ENCODE measurements at regions not wholly inside any gene's neighbourhood (a gene's known extent, or its start where the extent isn't known, plus 50 kb on each side); places are given as distances from the start of the nearest gene placed in this dataset.
A peak's percentile ranks its signal among the peaks of the same experiment; 100 is the strongest.

DNA sequence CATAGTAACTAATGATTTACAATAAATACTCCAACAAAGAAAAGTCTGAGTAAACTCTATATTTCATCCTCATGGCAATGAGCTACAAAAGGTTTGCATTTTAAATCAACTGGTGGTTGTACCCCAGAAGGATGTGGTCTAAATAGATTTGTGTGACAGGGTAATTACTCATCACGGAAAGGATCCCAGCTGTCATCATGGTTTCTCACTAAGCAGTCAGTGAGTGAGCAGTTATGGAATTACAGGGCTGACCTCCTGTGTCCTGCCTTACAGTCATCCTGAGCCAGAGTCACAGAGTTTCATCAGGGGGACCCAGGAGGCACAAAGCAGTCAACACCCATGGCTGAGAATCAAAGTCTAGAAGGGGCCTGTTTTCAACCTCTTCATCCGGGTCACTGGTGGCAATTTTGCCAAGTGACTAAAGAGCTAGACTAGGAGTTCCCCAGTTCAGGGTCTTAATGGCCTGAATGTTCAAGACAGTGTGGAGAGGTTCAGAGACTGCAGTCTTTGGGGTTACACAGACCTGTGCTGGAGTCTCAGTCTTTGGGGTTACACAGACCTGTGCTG, 210.7 kb upstream of the SLC24A2 start:
- peak; percentile 76 for DNase-seq (ENCODE audit: insufficient read length, low spot score, missing footprints)
- Histone ChIP-seq H3K4me3 (ENCODE audit: insufficient read depth, low read length) (no peak overlapping the region), H3K4me2 (ENCODE audit: insufficient read depth, low read length) (peak overlapping the region; percentile 14), H3K27me3 (ENCODE audit: insufficient read depth, low read length) (no peaks in the 10 kb centered on the region), H2AFZ (ENCODE audit: low read length) (no peak overlapping the region), H3K27ac (ENCODE audit: low read depth, low read length) (peak overlapping the region; percentile 68), H3K79me2 (ENCODE audit: insufficient read depth, low read length) (no peaks in the 10 kb centered on the region), H3K4me1 (ENCODE audit: insufficient read depth, low read length) (peaks cover 20% of the 10 kb centered on the region), H3K9me3 (ENCODE audit: low read depth, low read length) (no peaks in the 10 kb centered on the region), H3K36me3 (ENCODE audit: insufficient read depth, low read length) (no peaks in the 10 kb centered on the region), H4K20me1 (ENCODE audit: insufficient read depth, low read length) (no peaks in the 10 kb centered on the region)
- TF ChIP-seq CTCF (IDR thresholded peaks at IDR 0.05; ENCODE audit: extremely low read depth, low read depth, low read length), result no peak

GRCh38 chr9:19998823-19999455, 210.1 kb upstream of the SLC24A2 start:
- peaks cover 26% of the 10 kb centered on the region for H3K4me1 ChIP-seq (ENCODE audit: insufficient read depth, low read length)
- H4K20me1 ChIP-seq (ENCODE audit: insufficient read depth, low read length), result no peaks in the 10 kb centered on the region
- H3K9me3 ChIP-seq (ENCODE audit: low read depth, low read length), result no peaks in the 10 kb centered on the region
- H2AFZ ChIP-seq (ENCODE audit: low read length), result peak overlapping the region; percentile 22
- H3K79me2 ChIP-seq (ENCODE audit: insufficient read depth, low read length), result no peaks in the 10 kb centered on the region
- no peak for DNase-seq (ENCODE audit: insufficient read length, low spot score, missing footprints)
- H3K4me2 ChIP-seq (ENCODE audit: insufficient read depth, low read length), result no peak overlapping the region
- no peaks in the 10 kb centered on the region for H3K36me3 ChIP-seq (ENCODE audit: insufficient read depth, low read length)
- no peak for TF ChIP-seq CTCF (IDR thresholded peaks at IDR 0.05; ENCODE audit: extremely low read depth, low read depth, low read length)
- H3K4me3 ChIP-seq (ENCODE audit: insufficient read depth, low read length), result no peak overlapping the region
- peak overlapping the region; percentile 68 for H3K27ac ChIP-seq (ENCODE audit: low read depth, low read length)
- H3K27me3 ChIP-seq (ENCODE audit: insufficient read depth, low read length), result no peaks in the 10 kb centered on the region

DNA sequence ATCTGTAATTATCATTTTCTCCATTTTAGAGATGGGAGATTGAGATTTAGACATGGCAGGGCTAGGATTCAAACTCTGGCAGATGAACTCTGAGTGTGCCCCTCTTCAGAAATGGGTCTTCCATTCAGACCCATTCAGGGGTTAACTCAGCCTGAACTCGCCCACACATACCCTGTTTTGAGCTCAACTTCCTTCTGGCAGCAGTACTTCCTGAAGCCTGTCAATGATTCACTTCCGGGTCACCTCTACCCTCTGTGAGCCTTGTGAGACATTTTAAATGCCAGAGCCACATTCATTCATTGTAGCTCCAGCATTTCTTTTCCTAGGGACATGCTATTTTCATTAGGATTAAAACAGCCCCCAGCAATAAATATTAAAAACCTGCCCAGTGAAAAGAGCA, 209.3 kb upstream of the SLC24A2 start:
- peaks cover 28% of the 10 kb centered on the region for H3K4me1 ChIP-seq (ENCODE audit: insufficient read depth, low read length)
- H3K79me2 ChIP-seq (ENCODE audit: insufficient read depth, low read length), result no peaks in the 10 kb centered on the region
- no peaks in the 10 kb centered on the region for H3K9me3 ChIP-seq (ENCODE audit: low read depth, low read length)
- no peaks in the 10 kb centered on the region for H4K20me1 ChIP-seq (ENCODE audit: insufficient read depth, low read length)
- peak overlapping the region; percentile 54 for H2AFZ ChIP-seq (ENCODE audit: low read length)
- DNase-seq (ENCODE audit: insufficient read length, low spot score, missing footprints), result no peak
- H3K27ac ChIP-seq (ENCODE audit: low read depth, low read length), result no peak overlapping the region
- no peak overlapping the region for H3K4me2 ChIP-seq (ENCODE audit: insufficient read depth, low read length)
- H3K27me3 ChIP-seq (ENCODE audit: insufficient read depth, low read length), result no peaks in the 10 kb centered on the region
- no peak overlapping the region for H3K4me3 ChIP-seq (ENCODE audit: insufficient read depth, low read length)
- no peaks in the 10 kb centered on the region for H3K36me3 ChIP-seq (ENCODE audit: insufficient read depth, low read length)
- no peak for TF ChIP-seq CTCF (IDR thresholded peaks at IDR 0.05; ENCODE audit: extremely low read depth, low read depth, low read length)

- no peak for DNase-seq (ENCODE audit: insufficient read length, low spot score, missing footprints)
- H2AFZ ChIP-seq (ENCODE audit: low read length), result no peak overlapping the region
- H3K4me3 ChIP-seq (ENCODE audit: insufficient read depth, low read length), result no peak overlapping the region
- TF ChIP-seq CTCF (IDR thresholded peaks at IDR 0.05; ENCODE audit: extremely low read depth, low read depth, low read length), result no peak
- H3K27ac ChIP-seq (ENCODE audit: low read depth, low read length), result no peak overlapping the region
- no peak overlapping the region for H3K4me2 ChIP-seq (ENCODE audit: insufficient read depth, low read length)
- peaks cover 39% of the 10 kb centered on the region for H3K4me1 ChIP-seq (ENCODE audit: insufficient read depth, low read length)
- no peaks in the 10 kb centered on the region for H3K36me3 ChIP-seq (ENCODE audit: insufficient read depth, low read length)
- no peaks in the 10 kb centered on the region for H3K27me3 ChIP-seq (ENCODE audit: insufficient read depth, low read length)
- no peaks in the 10 kb centered on the region for H4K20me1 ChIP-seq (ENCODE audit: insufficient read depth, low read length)
- no peaks in the 10 kb centered on the region for H3K9me3 ChIP-seq (ENCODE audit: low read depth, low read length)
- no peaks in the 10 kb centered on the region for H3K79me2 ChIP-seq (ENCODE audit: insufficient read depth, low read length)
These were observed 206.8 kb upstream of the SLC24A2 start for GRCh38 chr9:19995619-19996018.
